ENCODE measurements at regions not wholly inside any gene's neighbourhood (a gene's known extent, or its start where the extent isn't known, plus 50 kb on each side); places are given as distances from the start of the nearest gene placed in this dataset.

DNA sequence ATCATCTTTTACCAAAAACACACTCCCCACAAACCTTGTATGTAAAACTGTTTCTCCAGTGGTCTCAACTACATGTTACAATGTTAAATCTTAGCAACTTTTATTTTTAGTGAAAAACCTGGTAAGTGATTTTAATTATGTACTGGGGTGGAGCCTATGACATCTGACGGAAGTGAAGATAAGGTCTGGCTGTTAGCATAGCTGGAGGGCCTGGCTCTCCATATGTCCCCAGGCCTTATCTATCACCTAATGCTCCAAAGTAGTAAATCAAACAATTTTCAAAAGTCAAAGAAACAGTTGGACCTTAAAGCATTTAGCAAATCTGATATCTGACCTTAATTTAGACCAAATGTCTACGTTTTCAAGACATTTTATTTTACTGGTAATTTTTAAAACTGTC lies 173.6 kb upstream of the SMAD3 start:
- TF ChIP-seq NFIC (IDR thresholded peaks at IDR 0.05) (no peak), RAD21 (IDR thresholded peaks at IDR 0.05; ENCODE audit: low read depth) (no peak)
- TF ChIP-seq, protein P1, sequence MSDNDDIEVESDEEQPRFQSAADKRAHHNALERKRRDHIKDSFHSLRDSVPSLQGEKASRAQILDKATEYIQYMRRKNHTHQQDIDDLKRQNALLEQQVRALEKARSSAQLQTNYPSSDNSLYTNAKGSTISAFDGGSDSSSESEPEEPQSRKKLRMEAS (IDR thresholded peaks at IDR 0.05): no peak
